ENCODE measurements at regions not wholly inside any gene's neighbourhood (a gene's known extent, or its start where the extent isn't known, plus 50 kb on each side); places are given as distances from the start of the nearest gene placed in this dataset.
A peak's percentile ranks its signal among the peaks of the same experiment; 100 is the strongest.

GRCh38 chr2:45248214-45248613, 239.0 kb upstream of the SIX2 start:
- Histone ChIP-seq H3K27me3 (no peaks in the 10 kb centered on the region), H3K4me3 (no peak overlapping the region), H3K36me3 (no peaks in the 10 kb centered on the region), H3K9me3 (no peaks in the 10 kb centered on the region), H3K4me1 (no peaks in the 10 kb centered on the region), H3K27ac (no peak overlapping the region)
- DNase-seq (ENCODE audit: low spot score in 2 of 2) = no peak
- 84% methylated on average over 4 of the region's 4 CpGs for WGBS
- TF ChIP-seq EP300 (IDR thresholded peaks at IDR 0.05) (no peak), POLR2A (IDR thresholded peaks at IDR 0.05) (no peak), POLR2AphosphoS5 (IDR thresholded peaks at IDR 0.05) (no peak)
- TF ChIP-seq, protein P1, sequence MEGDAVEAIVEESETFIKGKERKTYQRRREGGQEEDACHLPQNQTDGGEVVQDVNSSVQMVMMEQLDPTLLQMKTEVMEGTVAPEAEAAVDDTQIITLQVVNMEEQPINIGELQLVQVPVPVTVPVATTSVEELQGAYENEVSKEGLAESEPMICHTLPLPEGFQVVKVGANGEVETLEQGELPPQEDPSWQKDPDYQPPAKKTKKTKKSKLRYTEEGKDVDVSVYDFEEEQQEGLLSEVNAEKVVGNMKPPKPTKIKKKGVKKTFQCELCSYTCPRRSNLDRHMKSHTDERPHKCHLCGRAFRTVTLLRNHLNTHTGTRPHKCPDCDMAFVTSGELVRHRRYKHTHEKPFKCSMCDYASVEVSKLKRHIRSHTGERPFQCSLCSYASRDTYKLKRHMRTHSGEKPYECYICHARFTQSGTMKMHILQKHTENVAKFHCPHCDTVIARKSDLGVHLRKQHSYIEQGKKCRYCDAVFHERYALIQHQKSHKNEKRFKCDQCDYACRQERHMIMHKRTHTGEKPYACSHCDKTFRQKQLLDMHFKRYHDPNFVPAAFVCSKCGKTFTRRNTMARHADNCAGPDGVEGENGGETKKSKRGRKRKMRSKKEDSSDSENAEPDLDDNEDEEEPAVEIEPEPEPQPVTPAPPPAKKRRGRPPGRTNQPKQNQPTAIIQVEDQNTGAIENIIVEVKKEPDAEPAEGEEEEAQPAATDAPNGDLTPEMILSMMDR (IDR thresholded peaks at IDR 0.05) = no peak

GRCh38 chr2:45244928-45245327, 235.7 kb upstream of the SIX2 start:
- 91% methylated on average over 2 of the region's 2 CpGs for WGBS
- Histone ChIP-seq H3K4me1 (peaks cover 5% of the 10 kb centered on the region), H3K9me3 (no peaks in the 10 kb centered on the region), H3K27me3 (no peaks in the 10 kb centered on the region), H3K4me3 (no peak overlapping the region), H3K27ac (no peak overlapping the region), H3K36me3 (no peaks in the 10 kb centered on the region)
- TF ChIP-seq POLR2A (IDR thresholded peaks at IDR 0.05) = no peak
- no peak for TF ChIP-seq EP300 (IDR thresholded peaks at IDR 0.05)
- no peak for TF ChIP-seq POLR2AphosphoS5 (IDR thresholded peaks at IDR 0.05)
- TF ChIP-seq, protein P1 (IDR thresholded peaks at IDR 0.05) = no peak
- DNase-seq (ENCODE audit: low spot score in 2 of 2) = no peak

GRCh38 chr2:45242161-45242741, 233.0 kb upstream of the SIX2 start:
- WGBS = 35% methylated on average over 6 of the region's 6 CpGs
- DNase-seq (ENCODE audit: low spot score in 2 of 2) = no peak
- H3K36me3 ChIP-seq = no peaks in the 10 kb centered on the region
- no peak overlapping the region for H3K4me3 ChIP-seq
- no peaks in the 10 kb centered on the region for H3K27me3 ChIP-seq
- TF ChIP-seq, protein P1 (IDR thresholded peaks at IDR 0.05) = no peak
- TF ChIP-seq POLR2AphosphoS5 (IDR thresholded peaks at IDR 0.05) (no peak), EP300 (IDR thresholded peaks at IDR 0.05) (no peak), POLR2A (IDR thresholded peaks at IDR 0.05) (no peak)
- H3K27ac ChIP-seq = peak overlapping the region; percentile 71
- H3K4me1 ChIP-seq = peaks cover 5% of the 10 kb centered on the region
- H3K9me3 ChIP-seq = no peaks in the 10 kb centered on the region

GRCh38 chr2:45241061-45241561, 231.9 kb upstream of the SIX2 start:
- Histone ChIP-seq H3K27me3 (no peaks in the 10 kb centered on the region), H3K4me1 (peaks cover 5% of the 10 kb centered on the region), H3K4me3 (no peak overlapping the region), H3K36me3 (no peaks in the 10 kb centered on the region), H3K27ac (peak overlapping the region; percentile 71), H3K9me3 (no peaks in the 10 kb centered on the region)
- no peak for DNase-seq (ENCODE audit: low spot score in 2 of 2)
- WGBS = 57% methylated on average over 3 of the region's 3 CpGs
- no peak for TF ChIP-seq EP300 (IDR thresholded peaks at IDR 0.05)
- no peak for TF ChIP-seq POLR2A (IDR thresholded peaks at IDR 0.05)
- TF ChIP-seq, protein P1 (IDR thresholded peaks at IDR 0.05) = no peak
- no peak for TF ChIP-seq POLR2AphosphoS5 (IDR thresholded peaks at IDR 0.05)

GRCh38 chr2:45237850-45238542, 228.7 kb upstream of the SIX2 start:
- Histone ChIP-seq H3K4me3 (no peak overlapping the region), H3K27me3 (no peaks in the 10 kb centered on the region), H3K27ac (no peak overlapping the region), H3K4me1 (peaks cover 5% of the 10 kb centered on the region), H3K9me3 (no peaks in the 10 kb centered on the region), H3K36me3 (no peaks in the 10 kb centered on the region)
- whole genome bisulfite sequencing = 40% methylated on average over 1 of the region's 6 CpGs
- TF ChIP-seq POLR2A (IDR thresholded peaks at IDR 0.05) (no peak), POLR2AphosphoS5 (IDR thresholded peaks at IDR 0.05) (peak in 1 of 3 donors; percentile 33)
- no peak for DNase-seq (ENCODE audit: low spot score in 2 of 2)

All from suprapubic skin (tissue), 4 donors.